ENCODE measurements at regions not wholly inside any gene's neighbourhood (a gene's known extent, or its start where the extent isn't known, plus 50 kb on each side); places are given as distances from the start of the nearest gene placed in this dataset.

GRCh38 chr14:97788364-97788763 lies 991.2 kb downstream of the VRK1 start:
- TF ChIP-seq YY1 (IDR thresholded peaks at IDR 0.05; ENCODE audit: insufficient read depth, insufficient read length): no peak
- no peak for TF ChIP-seq ZNF274 (IDR thresholded peaks at IDR 0.05; ENCODE audit: low read depth, low read length)
